Osteoblast (primary cell): ENCODE measurements at regions not wholly inside any gene's neighbourhood (a gene's known extent, or its start where the extent isn't known, plus 50 kb on each side); places are given as distances from the start of the nearest gene placed in this dataset.

Experiments
- DNase-seq: peaks from one replicate; pipeline ENCODE4 v3.0.0; 2011; ENCODE audit warnings: low spot score, mixed read lengths; ENCODE audit not compliant: insufficient read length; ENCODE audit errors: missing footprints
- H2AFZ ChIP-seq: 2 replicates; pipeline ENCODE4 v1.6.0; 2011; ENCODE audit warnings: mild to moderate bottlenecking, low read length
- H3K27ac ChIP-seq: 2 replicates; pipeline ENCODE4 v1.5.1; 2011; ENCODE audit warnings: mild to moderate bottlenecking, low read depth, low read length, moderate library complexity
- H3K27me3 ChIP-seq: 2 replicates; pipeline ENCODE4 v1.6.0; 2012; ENCODE audit warnings: mild to moderate bottlenecking, control low read depth, inconsistent platforms, low read length, moderate library complexity; ENCODE audit not compliant: insufficient read depth
- H3K36me3 ChIP-seq: 2 replicates; pipeline ENCODE4 v1.5.1; 2011; ENCODE audit warnings: mild to moderate bottlenecking, low read length, control low read depth, moderate library complexity; ENCODE audit not compliant: insufficient read depth
- H3K4me1 ChIP-seq: 2 replicates; pipeline ENCODE4 v1.5.1; 2011; ENCODE audit warnings: mild to moderate bottlenecking, low read length, control low read depth, moderate library complexity; ENCODE audit not compliant: insufficient read depth
- H3K4me2 ChIP-seq: 2 replicates; pipeline ENCODE4 v1.6.0; 2011; ENCODE audit warnings: mild to moderate bottlenecking, low read length; ENCODE audit not compliant: insufficient read depth
- H3K4me3 ChIP-seq: fragments of 200-600 bp; sonication (generic); 3 replicates; pipeline ENCODE4 v1.5.1; 2012; ENCODE audit warnings: mild to moderate bottlenecking, low read length, inconsistent platforms; ENCODE audit not compliant: insufficient read depth
- H3K79me2 ChIP-seq: 2 replicates; pipeline ENCODE4 v1.6.0; 2012; ENCODE audit warnings: mild to moderate bottlenecking, low read length, control low read depth, inconsistent platforms; ENCODE audit not compliant: insufficient read depth
- H3K9me3 ChIP-seq: 2 replicates; pipeline ENCODE4 v1.5.1; 2011; ENCODE audit warnings: low read depth, low read length, control low read depth
- H4K20me1 ChIP-seq: 2 replicates; pipeline ENCODE4 v1.6.0; 2012; ENCODE audit warnings: mild to moderate bottlenecking, low read length, control low read depth; ENCODE audit not compliant: insufficient read depth
- TF ChIP-seq, protein P1 (sequence below): IDR thresholded peaks from 2 replicates; pipeline ENCODE4 v1.5.1; 2011; ENCODE audit warnings: mild to moderate bottlenecking, low read depth, low read length, moderate library complexity; ENCODE audit errors: extremely low read depth

- Histone ChIP-seq H3K4me1 (no peaks in the 10 kb centered on the region), H3K79me2 (no peaks in the 10 kb centered on the region), H3K9me3 (no peaks in the 10 kb centered on the region), H3K4me3 (no peak overlapping the region), H3K27ac (no peak overlapping the region), H4K20me1 (no peaks in the 10 kb centered on the region), H2AFZ (no peak overlapping the region), H3K36me3 (no peaks in the 10 kb centered on the region), H3K27me3 (no peaks in the 10 kb centered on the region), H3K4me2 (no peak overlapping the region)
- TF ChIP-seq, protein P1, sequence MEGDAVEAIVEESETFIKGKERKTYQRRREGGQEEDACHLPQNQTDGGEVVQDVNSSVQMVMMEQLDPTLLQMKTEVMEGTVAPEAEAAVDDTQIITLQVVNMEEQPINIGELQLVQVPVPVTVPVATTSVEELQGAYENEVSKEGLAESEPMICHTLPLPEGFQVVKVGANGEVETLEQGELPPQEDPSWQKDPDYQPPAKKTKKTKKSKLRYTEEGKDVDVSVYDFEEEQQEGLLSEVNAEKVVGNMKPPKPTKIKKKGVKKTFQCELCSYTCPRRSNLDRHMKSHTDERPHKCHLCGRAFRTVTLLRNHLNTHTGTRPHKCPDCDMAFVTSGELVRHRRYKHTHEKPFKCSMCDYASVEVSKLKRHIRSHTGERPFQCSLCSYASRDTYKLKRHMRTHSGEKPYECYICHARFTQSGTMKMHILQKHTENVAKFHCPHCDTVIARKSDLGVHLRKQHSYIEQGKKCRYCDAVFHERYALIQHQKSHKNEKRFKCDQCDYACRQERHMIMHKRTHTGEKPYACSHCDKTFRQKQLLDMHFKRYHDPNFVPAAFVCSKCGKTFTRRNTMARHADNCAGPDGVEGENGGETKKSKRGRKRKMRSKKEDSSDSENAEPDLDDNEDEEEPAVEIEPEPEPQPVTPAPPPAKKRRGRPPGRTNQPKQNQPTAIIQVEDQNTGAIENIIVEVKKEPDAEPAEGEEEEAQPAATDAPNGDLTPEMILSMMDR = peak; percentile 64
- peak; percentile 79 for DNase-seq
Measured at GRCh38 chr2:6773007-6773693, 92.6 kb downstream of the CMPK2 start.

DNA sequence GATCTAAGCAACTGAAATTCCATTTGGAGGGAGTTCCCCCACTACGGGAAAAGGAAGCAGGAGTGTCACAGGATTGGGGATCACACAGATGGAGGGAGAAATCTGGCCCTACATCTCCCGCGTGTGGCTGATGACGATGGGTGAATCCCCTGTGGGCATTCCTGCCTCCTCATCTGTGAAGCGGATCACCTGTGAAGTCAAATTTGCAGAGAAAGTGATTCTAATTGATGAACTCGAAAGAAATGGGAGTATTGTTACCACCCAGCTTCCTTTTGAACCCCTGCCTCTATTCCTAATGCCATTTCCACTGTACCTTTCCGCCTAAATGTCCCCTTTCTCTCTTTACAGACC is 92.0 kb downstream of the CMPK2 start:
- H4K20me1 ChIP-seq = no peaks in the 10 kb centered on the region
- no peak overlapping the region for H3K27ac ChIP-seq
- H3K27me3 ChIP-seq = no peaks in the 10 kb centered on the region
- no peaks in the 10 kb centered on the region for H3K4me1 ChIP-seq
- no peak overlapping the region for H3K4me2 ChIP-seq
- H3K9me3 ChIP-seq = no peaks in the 10 kb centered on the region
- no peak for DNase-seq
- no peak overlapping the region for H2AFZ ChIP-seq
- no peaks in the 10 kb centered on the region for H3K36me3 ChIP-seq
- TF ChIP-seq, protein P1 = no peak
- H3K4me3 ChIP-seq = no peak overlapping the region
- no peaks in the 10 kb centered on the region for H3K79me2 ChIP-seq

DNA sequence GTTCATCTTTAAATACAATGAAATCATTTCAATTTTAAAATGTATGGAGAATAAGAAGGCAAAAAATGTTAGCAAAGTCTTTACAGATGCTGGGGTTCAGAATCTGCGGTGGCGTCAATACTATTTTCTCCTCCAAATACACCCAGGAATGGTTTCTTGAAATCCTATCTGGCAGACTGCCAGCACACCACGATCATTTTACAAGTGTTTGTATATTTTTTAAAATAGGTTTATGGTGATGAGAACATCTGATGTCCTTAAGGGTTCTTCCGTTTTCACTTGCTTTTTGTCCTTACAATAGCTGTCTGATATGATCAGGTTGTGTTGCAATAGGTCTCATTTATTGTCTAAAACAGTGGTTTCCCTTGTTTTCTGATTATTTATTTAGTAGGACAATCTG is 89.6 kb downstream of the CMPK2 start:
- no peak overlapping the region for H3K27ac ChIP-seq
- no peak overlapping the region for H3K4me2 ChIP-seq
- H2AFZ ChIP-seq = no peak overlapping the region
- H4K20me1 ChIP-seq = no peaks in the 10 kb centered on the region
- H3K4me1 ChIP-seq = no peaks in the 10 kb centered on the region
- TF ChIP-seq, protein P1 = no peak
- no peaks in the 10 kb centered on the region for H3K27me3 ChIP-seq
- H3K79me2 ChIP-seq = no peaks in the 10 kb centered on the region
- H3K4me3 ChIP-seq = no peak overlapping the region
- DNase-seq = no peak
- no peaks in the 10 kb centered on the region for H3K36me3 ChIP-seq
- no peaks in the 10 kb centered on the region for H3K9me3 ChIP-seq

DNA sequence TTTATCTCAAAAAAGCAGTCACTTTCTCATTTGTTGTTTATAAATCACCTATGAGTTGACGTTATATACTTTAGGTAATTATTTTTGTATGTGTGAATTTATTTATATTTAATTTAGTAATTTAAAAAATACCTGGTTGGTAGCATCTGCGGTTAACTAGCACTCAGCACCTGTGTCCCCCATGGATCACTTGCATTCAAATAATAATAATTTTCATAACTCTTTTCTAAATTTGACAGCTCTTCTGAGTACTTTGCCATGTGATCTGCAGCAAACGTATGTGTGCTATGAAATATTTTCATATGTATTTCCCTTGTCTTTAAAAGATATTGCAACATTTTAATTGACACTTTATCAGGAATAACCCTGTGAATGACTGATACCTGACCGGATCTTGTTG is 88.1 kb downstream of the CMPK2 start:
- no peaks in the 10 kb centered on the region for H4K20me1 ChIP-seq
- TF ChIP-seq, protein P1 = no peak
- DNase-seq = no peak
- H3K27me3 ChIP-seq = no peaks in the 10 kb centered on the region
- H3K9me3 ChIP-seq = no peaks in the 10 kb centered on the region
- H3K4me1 ChIP-seq = no peaks in the 10 kb centered on the region
- H3K4me2 ChIP-seq = no peak overlapping the region
- no peaks in the 10 kb centered on the region for H3K79me2 ChIP-seq
- no peak overlapping the region for H3K4me3 ChIP-seq
- no peak overlapping the region for H2AFZ ChIP-seq
- no peaks in the 10 kb centered on the region for H3K36me3 ChIP-seq
- H3K27ac ChIP-seq = no peak overlapping the region
